ENCODE measurements at regions not wholly inside any gene's neighbourhood (a gene's known extent, or its start where the extent isn't known, plus 50 kb on each side); places are given as distances from the start of the nearest gene placed in this dataset.

- no peak for TF ChIP-seq CTCF (IDR thresholded peaks at IDR 0.05; ENCODE audit: control insufficient read depth, insufficient read depth, low read depth, low read length, missing control alignments)
- H3K4me3 ChIP-seq (ENCODE audit: control insufficient read depth, low read depth, low read length) = no peak overlapping the region
- no peak for DNase-seq (ENCODE audit: low read depth)
Measured at GRCh38 chr20:6693178-6693807, 74.2 kb upstream of the BMP2 start.

- DNase-seq (ENCODE audit: low read depth) = no peak
- H3K4me3 ChIP-seq (ENCODE audit: control insufficient read depth, low read depth, low read length) = no peak overlapping the region
- no peak for TF ChIP-seq CTCF (IDR thresholded peaks at IDR 0.05; ENCODE audit: control insufficient read depth, insufficient read depth, low read depth, low read length, missing control alignments)
Measured at GRCh38 chr20:6692566-6693173, 74.8 kb upstream of the BMP2 start.

GRCh38 chr20:6691516-6691915, 76.0 kb upstream of the BMP2 start:
- no peak for TF ChIP-seq CTCF (IDR thresholded peaks at IDR 0.05; ENCODE audit: control insufficient read depth, insufficient read depth, low read depth, low read length, missing control alignments)
- DNase-seq (ENCODE audit: low read depth) = no peak
- H3K4me3 ChIP-seq (ENCODE audit: control insufficient read depth, low read depth, low read length) = no peak overlapping the region

GRCh38 chr20:6689339-6689973, 78.0 kb upstream of the BMP2 start:
- H3K4me3 ChIP-seq (ENCODE audit: control insufficient read depth, low read depth, low read length) = no peak overlapping the region
- no peak for DNase-seq (ENCODE audit: low read depth)
- no peak for TF ChIP-seq CTCF (IDR thresholded peaks at IDR 0.05; ENCODE audit: control insufficient read depth, insufficient read depth, low read depth, low read length, missing control alignments)

- no peak for DNase-seq (ENCODE audit: low read depth)
- no peak for TF ChIP-seq CTCF (IDR thresholded peaks at IDR 0.05; ENCODE audit: control insufficient read depth, insufficient read depth, low read depth, low read length, missing control alignments)
- H3K4me3 ChIP-seq (ENCODE audit: control insufficient read depth, low read depth, low read length) = no peak overlapping the region
Measured at GRCh38 chr20:6686171-6686570, 81.3 kb upstream of the BMP2 start.

GRCh38 chr20:6685626-6686025, 81.9 kb upstream of the BMP2 start:
- TF ChIP-seq CTCF (IDR thresholded peaks at IDR 0.05; ENCODE audit: control insufficient read depth, insufficient read depth, low read depth, low read length, missing control alignments) = no peak
- DNase-seq (ENCODE audit: low read depth) = no peak
- H3K4me3 ChIP-seq (ENCODE audit: control insufficient read depth, low read depth, low read length) = no peak overlapping the region

Measured in AG09309 (cell line).